Activated CD4-positive, CD25-positive, alpha-beta regulatory T cell treated with anti-CD3 and anti-CD28 coated beads, Interleukin-2, amount 50 U/mL, for 24 hours (primary cell): ENCODE measurements at regions not wholly inside any gene's neighbourhood (a gene's known extent, or its start where the extent isn't known, plus 50 kb on each side); places are given as distances from the start of the nearest gene placed in this dataset.

Source experiments
- ATAC-seq, 2 donors: fragments of 150-1000 bp; cut with Tn5 transposase; one replicate each; pipeline ENCODE4 v1.10.0; 2021; ENCODE audit warnings: mild to moderate bottlenecking in 1 of 2, moderate library complexity in 1 of 2

- ATAC-seq = no peak
Measured at GRCh38 chr9:79357194-79357593, 214.6 kb upstream of the TLE4 start.

GRCh38 chr9:79357616-79358015 lies 214.1 kb upstream of the TLE4 start:
- ATAC-seq = no peak

- ATAC-seq = no peak
Measured at GRCh38 chr9:79360387-79361347, 211.1 kb upstream of the TLE4 start.

GRCh38 chr9:79362100-79363081 lies 209.4 kb upstream of the TLE4 start:
- no peak for ATAC-seq

GRCh38 chr9:79369676-79370075 lies 202.1 kb upstream of the TLE4 start:
- ATAC-seq = no peak

GRCh38 chr9:79371301-79371700 lies 200.5 kb upstream of the TLE4 start:
- no peak for ATAC-seq

GRCh38 chr9:79371948-79372555 lies 199.7 kb upstream of the TLE4 start:
- no peak for ATAC-seq

GRCh38 chr9:79377339-79377855 lies 194.4 kb upstream of the TLE4 start:
- ATAC-seq = no peak

GRCh38 chr9:79378107-79378506 lies 193.7 kb upstream of the TLE4 start:
- ATAC-seq = no peak

- no peak for ATAC-seq
Measured at GRCh38 chr9:79382044-79382443, 189.7 kb upstream of the TLE4 start.

- ATAC-seq = no peak
Measured at GRCh38 chr9:79382458-79382857, 189.3 kb upstream of the TLE4 start.

- ATAC-seq = no peak
Measured at GRCh38 chr9:79383096-79383495, 188.7 kb upstream of the TLE4 start.

- ATAC-seq = no peak
Measured at GRCh38 chr9:79384091-79384490, 187.7 kb upstream of the TLE4 start.

GRCh38 chr9:79384501-79384900 lies 187.3 kb upstream of the TLE4 start:
- no peak for ATAC-seq

- no peak for ATAC-seq
Measured at GRCh38 chr9:79387101-79387835, 184.5 kb upstream of the TLE4 start.

GRCh38 chr9:79390077-79390698 lies 181.6 kb upstream of the TLE4 start:
- ATAC-seq = no peak

GRCh38 chr9:79390781-79391770 lies 180.7 kb upstream of the TLE4 start:
- ATAC-seq = no peak

GRCh38 chr9:79395228-79395627 lies 176.5 kb upstream of the TLE4 start:
- ATAC-seq = no peak

GRCh38 chr9:79395755-79396154 lies 176.0 kb upstream of the TLE4 start:
- ATAC-seq = no peak

- ATAC-seq = no peak
Measured at GRCh38 chr9:79396168-79396567, 175.6 kb upstream of the TLE4 start.
